ENCODE measurements at regions not wholly inside any gene's neighbourhood (a gene's known extent, or its start where the extent isn't known, plus 50 kb on each side); places are given as distances from the start of the nearest gene placed in this dataset.

GRCh38 chr2:143981428-143981827, 538.5 kb downstream of the ZEB2 start:
- in situ Hi-C loops (cut with HindIII; ENCODE audit: low pct_ligation_motif_present, low sequenced_read_pairs), result no loop called here
- Histone ChIP-seq H3K27ac (no peak overlapping the region), H3K27me3 (replicated peaks) (no peaks in the 10 kb centered on the region), H3K4me3 (ENCODE audit: low read depth, low read length) (no peak overlapping the region), H3K36me3 (replicated peaks) (no peaks in the 10 kb centered on the region)
- no peak for DNase-seq
- no peak for TF ChIP-seq CTCF (IDR thresholded peaks at IDR 0.05; ENCODE audit: low read depth, low read length, missing control alignments)

GRCh38 chr2:143977356-143977755, 542.6 kb downstream of the ZEB2 start:
- no peak for TF ChIP-seq CTCF (IDR thresholded peaks at IDR 0.05; ENCODE audit: low read depth, low read length, missing control alignments)
- in situ Hi-C loops (cut with HindIII; ENCODE audit: low pct_ligation_motif_present, low sequenced_read_pairs), result no loop called here
- Histone ChIP-seq H3K27ac (no peak overlapping the region), H3K36me3 (replicated peaks) (no peaks in the 10 kb centered on the region), H3K4me3 (ENCODE audit: low read depth, low read length) (no peak overlapping the region), H3K27me3 (replicated peaks) (no peaks in the 10 kb centered on the region)
- no peak for DNase-seq

- Histone ChIP-seq H3K4me3 (ENCODE audit: low read depth, low read length) (no peak overlapping the region), H3K27ac (no peak overlapping the region)
- in situ Hi-C loops (cut with HindIII; ENCODE audit: low pct_ligation_motif_present, low sequenced_read_pairs), result no loop called here
Measured at GRCh38 chr2:143975216-143975615, 544.7 kb downstream of the ZEB2 start.

GRCh38 chr2:143974262-143974661, 545.7 kb downstream of the ZEB2 start:
- in situ Hi-C loops (cut with HindIII; ENCODE audit: low pct_ligation_motif_present, low sequenced_read_pairs), result no loop called here
- Histone ChIP-seq H3K27me3 (replicated peaks) (no peaks in the 10 kb centered on the region), H3K4me3 (ENCODE audit: low read depth, low read length) (no peak overlapping the region), H3K36me3 (replicated peaks) (no peaks in the 10 kb centered on the region), H3K27ac (no peak overlapping the region)
- no peak for DNase-seq
- no peak for TF ChIP-seq CTCF (IDR thresholded peaks at IDR 0.05; ENCODE audit: low read depth, low read length, missing control alignments)

More at GRCh38 chr2:143975216-143975615, 544.7 kb downstream of the ZEB2 start:
- no peak for TF ChIP-seq CTCF (IDR thresholded peaks at IDR 0.05; ENCODE audit: low read depth, low read length, missing control alignments)
- no peak for DNase-seq
- Histone ChIP-seq H3K36me3 (replicated peaks) (no peaks in the 10 kb centered on the region), H3K27me3 (replicated peaks) (no peaks in the 10 kb centered on the region)

- no peak overlapping the region for H3K4me3 ChIP-seq (ENCODE audit: low read depth, low read length)
- no peak overlapping the region for H3K27ac ChIP-seq
- H3K27me3 ChIP-seq (replicated peaks), result no peaks in the 10 kb centered on the region
- DNase-seq, result no peak
- no peaks in the 10 kb centered on the region for H3K36me3 ChIP-seq (replicated peaks)
- in situ Hi-C loops (cut with HindIII; ENCODE audit: low pct_ligation_motif_present, low sequenced_read_pairs), result no loop called here
- TF ChIP-seq CTCF (IDR thresholded peaks at IDR 0.05; ENCODE audit: low read depth, low read length, missing control alignments), result no peak
Measured at GRCh38 chr2:143968860-143969259, 551.1 kb downstream of the ZEB2 start.

- no peak overlapping the region for H3K27ac ChIP-seq
- no peak for DNase-seq
- TF ChIP-seq CTCF (IDR thresholded peaks at IDR 0.05; ENCODE audit: low read depth, low read length, missing control alignments), result no peak
- in situ Hi-C loops (cut with HindIII; ENCODE audit: low pct_ligation_motif_present, low sequenced_read_pairs), result no loop called here
- no peak overlapping the region for H3K4me3 ChIP-seq (ENCODE audit: low read depth, low read length)
- no peaks in the 10 kb centered on the region for H3K36me3 ChIP-seq (replicated peaks)
- H3K27me3 ChIP-seq (replicated peaks), result no peaks in the 10 kb centered on the region
Measured at GRCh38 chr2:143968360-143968759, 551.6 kb downstream of the ZEB2 start.

All from brain microvascular endothelial cell (primary cell).